ENCODE measurements at regions not wholly inside any gene's neighbourhood (a gene's known extent, or its start where the extent isn't known, plus 50 kb on each side); places are given as distances from the start of the nearest gene placed in this dataset.

- no peak for DNase-seq (ENCODE audit: low read depth)
Observed at GRCh38 chr15:36265422-36265821, 314.0 kb upstream of the CDIN1 start.

- no peak for DNase-seq (ENCODE audit: low read depth)
Observed at GRCh38 chr15:36271048-36271447, 308.4 kb upstream of the CDIN1 start.

- no peak for DNase-seq (ENCODE audit: low read depth)
Observed at GRCh38 chr15:36275656-36276055, 303.8 kb upstream of the CDIN1 start.

GRCh38 chr15:36278219-36278618 is 301.2 kb upstream of the CDIN1 start:
- no peak for DNase-seq (ENCODE audit: low read depth)

GRCh38 chr15:36282821-36283220 is 296.6 kb upstream of the CDIN1 start:
- no peak for DNase-seq (ENCODE audit: low read depth)

DNA sequence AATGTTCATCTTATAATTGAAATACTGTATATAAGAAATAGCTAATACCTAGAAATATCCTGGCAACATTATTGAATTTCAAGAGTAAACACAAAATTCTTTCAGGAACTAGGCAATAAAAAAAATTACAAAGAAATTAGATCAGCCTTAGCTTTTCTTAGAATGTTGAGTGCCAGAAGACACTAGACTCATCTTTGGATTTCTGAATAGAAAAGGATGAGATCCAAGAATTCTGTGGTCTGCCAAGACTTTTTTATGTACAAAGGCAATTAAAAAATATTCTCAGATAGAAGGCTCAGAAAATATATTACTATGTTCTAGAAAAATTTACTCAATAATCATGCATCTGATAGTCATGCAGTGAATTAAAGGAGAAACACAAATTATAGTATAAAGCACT is 294.5 kb upstream of the CDIN1 start:
- no peak for DNase-seq (ENCODE audit: low read depth)

DNA sequence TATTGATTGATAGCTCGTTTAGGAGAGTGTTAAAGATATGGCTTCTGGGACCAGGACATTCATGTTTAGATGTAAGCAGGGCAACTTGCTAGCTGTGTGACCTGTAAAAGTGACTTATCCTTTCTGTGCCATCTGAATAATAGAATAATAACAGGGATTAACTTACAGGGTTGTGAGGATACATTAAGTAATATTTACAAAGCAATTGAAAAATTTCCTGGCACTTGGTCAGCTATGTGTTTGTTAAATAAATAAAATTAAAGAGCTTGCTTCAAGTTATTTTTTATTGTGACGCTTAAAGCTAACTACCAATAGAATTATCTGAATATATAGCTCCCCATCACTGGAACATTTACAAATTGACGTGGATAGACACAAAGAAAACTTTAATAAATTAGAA is 287.9 kb upstream of the CDIN1 start:
- DNase-seq (ENCODE audit: low read depth), result no peak

- DNase-seq (ENCODE audit: low read depth), result no peak
Observed at GRCh38 chr15:36294359-36294758, 285.1 kb upstream of the CDIN1 start.

DNA sequence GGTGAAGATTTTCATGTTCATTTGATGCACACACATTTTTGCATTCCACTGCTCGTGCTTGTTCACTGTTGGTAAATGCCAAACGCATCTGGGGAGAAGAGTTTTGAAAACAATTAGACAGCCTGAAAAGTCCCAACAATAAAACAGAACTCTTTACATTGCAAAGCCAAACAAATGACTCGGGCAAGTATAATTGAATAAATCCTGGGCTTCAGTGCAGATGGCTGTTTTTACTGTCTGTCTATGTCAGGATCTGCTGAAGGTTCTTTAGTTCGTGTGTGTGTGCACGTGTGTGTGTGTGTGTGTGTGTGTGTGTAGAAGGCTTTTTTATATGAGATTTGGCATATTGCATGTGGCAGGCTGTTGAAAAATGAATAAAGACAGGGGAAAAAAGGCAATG is 277.5 kb upstream of the CDIN1 start:
- DNase-seq (ENCODE audit: low read depth), result no peak

DNA sequence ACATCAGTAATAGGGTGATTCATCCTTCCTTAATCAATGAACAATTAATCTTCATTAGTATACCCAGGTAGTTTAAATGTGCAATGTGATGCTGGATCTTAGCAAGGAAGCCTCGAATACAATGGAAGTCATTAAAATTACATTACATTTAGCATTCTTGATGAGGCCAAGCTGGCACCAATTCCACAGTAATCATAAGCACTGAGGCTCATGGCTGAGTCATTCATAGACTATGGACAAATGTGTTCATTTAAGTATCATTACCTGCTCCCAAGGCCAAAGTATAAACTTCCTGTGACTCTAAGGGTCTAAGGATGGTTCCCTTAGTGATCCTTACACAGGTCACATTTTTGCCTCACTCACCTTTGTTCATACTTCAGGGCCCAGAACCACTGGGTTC is 266.4 kb upstream of the CDIN1 start:
- DNase-seq (ENCODE audit: low read depth), result no peak

DNA sequence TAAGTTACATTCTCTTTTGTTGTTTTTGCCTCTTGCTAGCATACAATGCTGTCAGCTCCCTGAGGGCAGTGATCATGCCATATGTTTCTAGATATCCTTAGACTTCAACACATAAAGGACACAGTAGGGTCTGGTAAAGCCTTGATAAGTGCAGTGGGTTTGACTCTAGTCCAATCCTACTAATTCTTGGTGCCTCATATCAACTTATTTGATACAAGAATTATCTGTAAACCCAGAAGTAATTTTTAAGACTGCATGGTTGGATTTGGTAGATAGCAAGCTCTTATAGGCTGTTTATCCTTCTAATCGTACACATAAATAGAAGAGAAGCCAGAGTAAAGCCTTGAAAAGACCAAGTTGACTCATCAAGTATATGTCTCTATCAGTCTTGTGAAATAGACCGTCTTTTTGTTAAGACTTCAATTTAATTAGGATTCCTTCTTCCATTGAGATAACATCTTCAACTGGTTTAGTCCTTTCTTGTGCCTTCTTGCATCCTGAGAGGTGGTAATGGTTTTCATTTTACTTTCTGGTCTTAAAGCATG is 265.6 kb upstream of the CDIN1 start:
- DNase-seq (ENCODE audit: low read depth), result no peak

GRCh38 chr15:36315649-36316048 is 263.8 kb upstream of the CDIN1 start:
- DNase-seq (ENCODE audit: low read depth), result no peak

DNA sequence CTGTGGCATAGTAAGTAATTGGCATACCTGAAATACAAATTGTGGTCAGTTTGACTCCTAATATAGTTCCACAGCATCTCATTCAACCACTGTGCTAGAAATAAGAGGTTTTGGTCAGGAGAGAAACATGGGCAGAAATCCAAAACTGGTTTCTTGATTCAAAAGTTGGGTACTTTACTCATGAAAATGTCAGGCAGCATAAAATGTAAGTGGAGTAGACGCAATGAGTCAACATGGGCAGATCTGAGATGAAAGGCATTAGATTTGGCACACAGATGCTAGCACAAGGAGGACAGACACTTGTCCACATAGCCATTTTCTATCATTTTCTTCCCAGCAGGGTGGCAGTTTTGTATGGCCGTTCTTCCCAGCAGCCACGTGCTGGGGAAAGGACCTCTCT is 255.8 kb upstream of the CDIN1 start:
- DNase-seq (ENCODE audit: low read depth), result no peak

GRCh38 chr15:36325206-36325605 is 254.2 kb upstream of the CDIN1 start:
- DNase-seq (ENCODE audit: low read depth), result no peak

DNA sequence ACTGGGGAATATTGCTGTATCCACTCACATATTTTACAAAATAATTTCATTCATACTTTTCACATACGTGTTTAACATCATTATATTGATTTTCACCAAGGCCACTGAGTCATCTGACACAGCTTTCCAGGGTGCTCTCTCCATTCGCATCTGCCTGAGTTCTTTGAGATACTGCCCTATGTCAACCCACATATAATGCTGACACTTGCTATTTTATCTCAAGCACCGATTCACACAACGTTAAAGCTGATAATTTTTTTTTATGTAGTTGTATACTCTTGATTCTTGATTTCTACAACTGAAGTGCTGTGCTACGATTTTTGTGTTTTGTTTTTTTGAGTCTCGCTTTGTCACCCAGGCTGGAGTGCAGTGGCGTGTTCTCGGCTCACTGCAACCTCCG is 249.8 kb upstream of the CDIN1 start:
- DNase-seq (ENCODE audit: low read depth), result no peak

DNA sequence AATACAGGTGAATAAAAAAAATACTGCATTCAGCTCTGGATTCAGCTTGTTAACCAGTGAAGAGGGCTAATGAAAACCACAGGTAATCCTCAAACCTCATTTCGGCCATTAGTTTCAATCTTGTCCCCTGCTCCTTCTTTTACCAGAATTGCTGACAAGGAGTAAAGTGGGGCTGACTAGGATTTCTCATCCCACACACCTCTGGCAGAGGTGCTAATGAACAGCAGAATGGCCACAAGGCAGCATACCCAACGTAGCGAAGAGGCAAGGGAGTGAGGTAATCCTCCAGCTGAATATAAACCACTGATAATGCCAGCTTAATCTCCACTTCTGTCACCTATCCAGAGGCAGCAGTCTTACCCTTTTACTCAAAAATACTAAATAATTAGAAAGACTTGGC is 248.8 kb upstream of the CDIN1 start:
- DNase-seq (ENCODE audit: low read depth), result no peak

DNA sequence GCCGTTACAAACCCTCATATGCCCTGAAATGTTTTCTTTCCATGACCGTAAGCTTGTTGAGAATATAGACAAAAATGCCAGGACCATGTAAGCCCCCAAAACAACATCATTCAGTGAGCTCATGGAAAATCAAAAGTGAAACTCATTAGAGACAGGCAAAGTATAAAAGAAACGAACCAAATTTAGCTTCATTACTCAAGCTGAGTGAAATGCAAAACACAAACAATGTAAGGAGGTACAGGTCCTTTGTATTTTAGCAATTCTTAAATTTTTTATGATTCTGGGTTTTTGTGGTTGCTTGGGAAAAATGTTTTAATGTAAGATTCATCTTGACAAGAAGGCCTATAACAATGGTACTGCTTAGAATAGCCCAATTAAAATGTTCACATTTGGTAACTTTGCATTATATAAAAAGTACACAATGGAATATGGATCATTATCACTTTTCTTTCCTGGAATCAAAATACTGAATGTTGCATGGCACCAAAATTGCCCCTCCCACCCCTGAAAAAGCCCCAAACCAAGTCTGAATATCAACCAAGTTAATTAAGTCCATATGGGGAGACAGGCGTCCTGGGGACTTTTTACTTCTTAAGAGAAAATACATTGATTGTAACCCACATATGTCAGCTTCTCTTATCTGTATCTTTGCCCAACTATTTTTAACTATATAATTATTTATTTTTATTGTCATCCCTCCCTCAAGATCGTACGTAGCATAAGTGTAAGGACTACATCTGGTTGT is 247.7 kb upstream of the CDIN1 start:
- DNase-seq (ENCODE audit: low read depth), result no peak

DNA sequence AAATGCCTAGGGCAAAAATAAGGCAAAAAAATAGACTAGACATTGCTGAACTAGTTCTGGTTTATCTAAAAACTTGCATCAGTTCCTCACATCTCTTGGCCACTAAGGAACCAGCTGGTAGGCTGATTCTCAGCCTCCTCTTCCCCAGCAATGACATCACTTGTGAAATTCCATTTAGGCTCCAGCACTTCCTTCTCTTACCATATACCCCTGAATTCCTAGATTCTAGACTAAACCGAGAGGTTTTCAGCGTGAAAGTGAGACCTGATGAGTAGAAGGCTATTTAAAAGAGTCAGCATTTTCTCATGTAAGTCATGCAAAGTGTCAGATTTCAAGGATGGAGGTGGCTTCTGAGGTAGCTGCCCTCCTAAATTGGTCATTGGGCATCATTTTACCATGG is 247.1 kb upstream of the CDIN1 start:
- DNase-seq (ENCODE audit: low read depth), result no peak

DNA sequence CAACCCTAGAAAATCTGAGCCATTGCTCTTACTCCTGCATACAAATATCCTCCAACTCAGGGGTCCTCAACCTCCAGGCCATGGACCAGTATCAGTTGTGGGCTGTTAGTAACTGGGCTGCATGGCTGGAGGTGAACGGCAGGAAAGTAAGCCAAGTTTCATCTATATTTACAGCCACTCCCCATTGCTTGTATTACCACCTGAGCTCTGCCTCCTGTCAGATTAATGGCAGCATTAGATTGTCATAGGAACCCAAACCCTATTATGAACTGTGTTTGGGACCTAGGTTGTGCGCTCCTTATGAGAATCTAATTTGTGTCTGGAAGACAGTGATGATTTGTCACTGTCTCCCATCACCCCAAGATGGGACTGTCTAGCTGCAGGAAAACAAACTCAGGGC is 246.5 kb upstream of the CDIN1 start:
- no peak for DNase-seq (ENCODE audit: low read depth)

- DNase-seq (ENCODE audit: low read depth), result no peak
Observed at GRCh38 chr15:36334059-36334458, 245.4 kb upstream of the CDIN1 start.

DNA sequence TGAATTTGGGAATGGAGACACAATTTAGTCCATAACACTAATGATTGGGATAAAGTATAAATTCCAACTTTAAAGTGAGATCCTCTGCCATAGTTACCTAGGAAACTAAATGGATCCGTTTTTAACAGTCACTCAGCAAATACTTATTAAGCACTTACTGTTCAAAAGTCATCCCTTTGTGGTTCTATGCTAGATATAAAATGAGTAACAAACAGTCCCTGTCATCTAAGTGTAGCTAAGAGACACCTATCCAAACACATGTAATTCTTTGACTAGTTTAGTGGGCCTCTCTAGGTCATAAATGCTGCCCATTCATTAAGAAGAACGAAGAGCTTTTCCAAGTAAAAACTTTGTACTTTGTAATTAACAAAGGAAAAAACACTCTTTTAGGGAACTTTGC is 244.2 kb upstream of the CDIN1 start:
- DNase-seq (ENCODE audit: low read depth), result no peak

- DNase-seq (ENCODE audit: low read depth), result no peak
Observed at GRCh38 chr15:36335659-36336058, 243.8 kb upstream of the CDIN1 start.

- no peak for DNase-seq (ENCODE audit: low read depth)
Observed at GRCh38 chr15:36344887-36345286, 234.5 kb upstream of the CDIN1 start.

DNA sequence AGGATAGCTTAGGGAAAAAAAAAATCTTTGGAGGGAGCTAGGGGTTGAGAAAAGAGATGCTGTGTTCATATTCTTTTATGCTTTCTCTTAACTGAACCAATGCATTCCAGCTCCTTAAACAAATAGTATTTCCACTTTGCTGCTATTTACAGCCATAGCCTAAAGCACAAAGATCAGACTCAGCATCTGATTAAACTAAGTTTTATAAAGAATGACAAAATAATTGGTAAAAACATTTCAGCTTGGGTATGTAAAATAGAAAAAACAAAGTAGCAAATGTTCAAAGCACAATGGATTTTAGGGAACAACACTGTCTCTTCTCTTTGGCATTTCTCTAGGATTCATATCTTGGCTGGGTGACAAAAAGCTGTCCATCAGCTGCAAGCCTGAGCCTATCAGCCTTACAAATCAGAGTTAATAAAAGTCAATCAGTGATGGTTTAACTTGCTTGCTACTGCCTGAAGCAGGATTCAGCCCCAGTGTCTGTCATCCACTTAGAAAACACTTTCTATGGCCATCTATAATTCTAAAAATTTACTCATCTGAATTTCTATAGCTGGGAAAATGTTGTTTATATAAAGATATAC is 232.1 kb upstream of the CDIN1 start:
- no peak for DNase-seq (ENCODE audit: low read depth)
